Keratinocyte (primary cell): ENCODE measurements at regions not wholly inside any gene's neighbourhood (a gene's known extent, or its start where the extent isn't known, plus 50 kb on each side); places are given as distances from the start of the nearest gene placed in this dataset.
"Not testable (repeated sequence)": the region's sequence is repeated elsewhere in the genome, so short reads cannot be mapped to it uniquely, and the experiment has no call there.

Source experiments
- DNase-seq: peaks from one replicate; pipeline ENCODE4 v3.0.0-alpha.2; 2011; ENCODE audit warnings: low read depth, missing footprints, low spot score
- FAIRE-seq: peaks from 2 replicates; lab custom pipeline; 2011; peaks lifted over from hg19 to GRCh38; lab: Jason Lieb, UNC
- H2AFZ ChIP-seq: 2 replicates; pipeline ENCODE4 v1.6.0; 2012; ENCODE audit warnings: low read length, control low read depth, inconsistent platforms; ENCODE audit not compliant: control insufficient read depth
- H3K27ac ChIP-seq: 2 replicates; pipeline ENCODE4 v1.5.1; 2011; ENCODE audit warnings: low read length; ENCODE audit not compliant: control insufficient read depth, insufficient read depth
- H3K27me3 ChIP-seq: 3 replicates; pipeline ENCODE4 v1.6.0; 2011; ENCODE audit warnings: low read length; ENCODE audit not compliant: control insufficient read depth, insufficient read depth; ENCODE audit errors: extremely low read depth
- H3K36me3 ChIP-seq, 2 experiments: 2 replicates in 1 of 2; 3 replicates in 1 of 2; pipeline ENCODE4 v1.5.1; 2011; ENCODE audit warnings: low read length in 2 of 2, mild to moderate bottlenecking in 1 of 2; ENCODE audit not compliant: control insufficient read depth in 2 of 2, insufficient read depth in 2 of 2; ENCODE audit errors: extremely low read depth in 1 of 2
- H3K4me1 ChIP-seq: 3 replicates; pipeline ENCODE4 v1.5.1; 2011; ENCODE audit warnings: low read length; ENCODE audit not compliant: control insufficient read depth, insufficient read depth; ENCODE audit errors: extremely low read depth
- H3K4me2 ChIP-seq: 3 replicates; pipeline ENCODE4 v1.6.0; 2011; ENCODE audit warnings: low read depth, low read length; ENCODE audit not compliant: control insufficient read depth, insufficient read depth; ENCODE audit errors: extremely low read depth
- H3K4me3 ChIP-seq, 3 experiments: fragments of 200-600 bp in 1 of 3; sonication (generic) in 1 of 3; 2 replicates in 2 of 3; 3 replicates in 1 of 3; pipeline ENCODE4 v1.5.1; 2011 to 2016; ENCODE audit warnings: low read length in 3 of 3, mild to moderate bottlenecking in 3 of 3, control low read depth in 2 of 3, inconsistent platforms in 1 of 3, low read depth in 1 of 3, mixed read lengths in 1 of 3, mixed run types in 1 of 3, moderate library complexity in 1 of 3; ENCODE audit not compliant: control insufficient read depth in 2 of 3, insufficient read depth in 2 of 3; ENCODE audit errors: extremely low read depth in 1 of 3
- H3K79me2 ChIP-seq: 2 replicates; pipeline ENCODE4 v1.6.0; 2012; ENCODE audit warnings: low read length; ENCODE audit not compliant: control insufficient read depth, insufficient read depth
- H3K9ac ChIP-seq: 3 replicates; pipeline ENCODE4 v1.6.0; 2011; ENCODE audit warnings: low read length; ENCODE audit not compliant: control insufficient read depth, insufficient read depth; ENCODE audit errors: extremely low read depth
- H3K9me1 ChIP-seq: 3 replicates; pipeline ENCODE4 v1.6.0; 2011; ENCODE audit warnings: low read length; ENCODE audit not compliant: control insufficient read depth, insufficient read depth; ENCODE audit errors: extremely low read depth
- H3K9me3 ChIP-seq: 2 replicates; pipeline ENCODE4 v1.5.1; 2012; ENCODE audit warnings: low read depth, low read length; ENCODE audit not compliant: control insufficient read depth
- H4K20me1 ChIP-seq: 3 replicates; pipeline ENCODE4 v1.6.0; 2011; ENCODE audit warnings: low read length; ENCODE audit not compliant: control insufficient read depth, insufficient read depth; ENCODE audit errors: extremely low read depth
- CTCF ChIP-seq, 3 experiments: IDR thresholded peaks in 1 of 3; conservative IDR thresholded peaks in 1 of 3; optimal IDR thresholded peaks in 1 of 3; 2 replicates in 2 of 3; 3 replicates in 1 of 3; pipeline versions ENCODE3 to v1.5.1; 2011; ENCODE audit warnings: low read length in 3 of 3, mild to moderate bottlenecking in 3 of 3, moderate library complexity in 2 of 3, control low read depth in 1 of 3, inconsistent platforms in 1 of 3; ENCODE audit not compliant: insufficient read depth in 2 of 3; ENCODE audit errors: extremely low read depth in 1 of 3
- EZH2 ChIP-seq: IDR thresholded peaks from one replicate; pipeline ENCODE4 v1.6.1; 2012; ENCODE audit warnings: inconsistent platforms, mild to moderate bottlenecking, low read length, moderate library complexity
- dilution Hi-C: fragments of 300-500 bp; cut with MboI; formaldehyde crosslinking; loops from one replicate; pipeline ENCODE4 v1.7.0; 2020; ENCODE audit warnings: low sequenced_read_pairs; ENCODE audit not compliant: extremely low pct_ligation_motif_present

GRCh38 chr1:168466714-168467131 lies 77.1 kb downstream of the XCL2 start:
- Histone ChIP-seq H3K9ac (no peak overlapping the region), H3K4me1 (peaks cover 44% of the 10 kb centered on the region), H2AFZ (peak overlapping the region; percentile 59), H3K36me3 (no peaks in the 10 kb centered on the region), H3K79me2 (no peaks in the 10 kb centered on the region), H4K20me1 (no peaks in the 10 kb centered on the region), H3K9me1 (no peaks in the 10 kb centered on the region), H3K9me3 (no peaks in the 10 kb centered on the region), H3K4me3 (no peak overlapping the region), H3K27me3 (no peaks in the 10 kb centered on the region), H3K4me2 (peak overlapping the region; percentile 55), H3K27ac (peak overlapping the region; percentile 0)
- DNase-seq (no peak), FAIRE-seq (peak; percentile 13)
- dilution Hi-C loops, result no loop called here
- TF ChIP-seq CTCF (optimal IDR thresholded peaks at IDR 0.05 in 1 of 3, IDR thresholded peaks at IDR 0.05 in 1 of 3, conservative IDR thresholded peaks at IDR 0.05 in 1 of 3; ENCODE audit: extremely low read depth in 1 of 3, insufficient read depth in 2 of 3, low read length in 3 of 3) (no peak), EZH2 (no peak)

- dilution Hi-C loops, result no loop called here
- Histone ChIP-seq H3K4me2 (peak overlapping the region; percentile 55), H3K9ac (no peak overlapping the region), H3K9me3 (no peaks in the 10 kb centered on the region), H3K4me3 (no peak overlapping the region), H2AFZ (peak overlapping the region; percentile 69), H3K4me1 (peaks cover 44% of the 10 kb centered on the region), H4K20me1 (no peaks in the 10 kb centered on the region), H3K27me3 (no peaks in the 10 kb centered on the region), H3K79me2 (no peaks in the 10 kb centered on the region), H3K36me3 (no peaks in the 10 kb centered on the region), H3K27ac (peak overlapping the region; percentile 0), H3K9me1 (no peaks in the 10 kb centered on the region)
- TF ChIP-seq CTCF (optimal IDR thresholded peaks at IDR 0.05 in 1 of 3, IDR thresholded peaks at IDR 0.05 in 1 of 3, conservative IDR thresholded peaks at IDR 0.05 in 1 of 3; ENCODE audit: extremely low read depth in 1 of 3, insufficient read depth in 2 of 3, low read length in 3 of 3) (no peak), EZH2 (no peak)
- DNase-seq, result no peak
- FAIRE-seq, result peak; percentile 43
Observed at GRCh38 chr1:168466092-168466713, 77.6 kb downstream of the XCL2 start.

GRCh38 chr1:168461108-168461507 lies 82.7 kb downstream of the XCL2 start:
- H3K36me3 ChIP-seq, H3K4me3 ChIP-seq, DNase-seq, H3K4me2 ChIP-seq, H3K79me2 ChIP-seq, H3K9me3 ChIP-seq, H3K9me1 ChIP-seq, dilution Hi-C loops, H3K27ac ChIP-seq, H4K20me1 ChIP-seq, FAIRE-seq, H3K4me1 ChIP-seq, H2AFZ ChIP-seq, H3K27me3 ChIP-seq, H3K9ac ChIP-seq: not testable (repeated sequence)

- H3K27ac ChIP-seq, H3K9ac ChIP-seq, H3K9me1 ChIP-seq, dilution Hi-C loops, H3K9me3 ChIP-seq, H3K4me3 ChIP-seq, H3K36me3 ChIP-seq, H3K27me3 ChIP-seq, H3K79me2 ChIP-seq, H4K20me1 ChIP-seq: not testable (repeated sequence)
- Histone ChIP-seq H3K4me2 (peak overlapping the region; percentile 64), H2AFZ (peak overlapping the region; percentile 61), H3K4me1 (peaks cover 10% of the 10 kb centered on the region)
- FAIRE-seq, result peak; percentile 71
- peak; percentile 33 for DNase-seq
Observed at GRCh38 chr1:168457296-168457695, 86.5 kb downstream of the XCL2 start.
